IPS DF 6.9 (cell line): ENCODE measurements at regions not wholly inside any gene's neighbourhood (a gene's known extent, or its start where the extent isn't known, plus 50 kb on each side); places are given as distances from the start of the nearest gene placed in this dataset.
"Not testable (repeated sequence)": the region's sequence is repeated elsewhere in the genome, so short reads cannot be mapped to it uniquely, and the experiment has no call there.

Experiments
- DNase-seq: peaks from one replicate; pipeline ENCODE4 v3.0.0-alpha.2; 2013; ENCODE audit warnings: low read depth, low spot score
- H3K27ac ChIP-seq: one replicate; pipeline ENCODE4 v1.5.1; 2013; ENCODE audit warnings: low read length, control low read depth
- H3K27me3 ChIP-seq: 2 replicates; pipeline ENCODE4 v1.6.1; 2013; ENCODE audit warnings: mild to moderate bottlenecking, low read length; ENCODE audit not compliant: control insufficient read depth, insufficient read depth
- H3K36me3 ChIP-seq: 2 replicates; pipeline ENCODE4 v1.6.1; 2013; ENCODE audit warnings: low read length; ENCODE audit not compliant: control insufficient read depth, insufficient read depth
- H3K4me1 ChIP-seq: 2 replicates; pipeline ENCODE4 v1.6.1; 2013; ENCODE audit warnings: low read length; ENCODE audit not compliant: control insufficient read depth, insufficient read depth
- H3K4me3 ChIP-seq: 2 replicates; pipeline ENCODE4 v1.5.1; 2013; ENCODE audit warnings: mild to moderate bottlenecking, low read length
- H3K9me3 ChIP-seq: 2 replicates; pipeline ENCODE4 v1.6.1; 2013; ENCODE audit warnings: low read length, inconsistent platforms; ENCODE audit not compliant: control insufficient read depth, insufficient read depth
- WGBS: extraction: QIAGEN DNeasy Blood & Tissue Kit; methylation state at CpG from one replicate; pipeline ENCODE4 v1.1.7; 2013; ENCODE audit warnings: mixed read lengths, missing lambda C conversion rate; ENCODE audit not compliant: insufficient read length, insufficient coverage; 5-methylcytosine and 5-hydroxymethylcytosine counted together

GRCh38 chr1:238384381-238384780, 493.7 kb upstream of the ZP4 start:
- H3K36me3 ChIP-seq = no peaks in the 10 kb centered on the region
- WGBS = no CpG with 5 or more reads among the region's 5 CpGs
- DNase-seq = no peak
- H3K27me3 ChIP-seq = no peaks in the 10 kb centered on the region
- no peaks in the 10 kb centered on the region for H3K9me3 ChIP-seq
- H3K27ac ChIP-seq = no peak overlapping the region
- no peak overlapping the region for H3K4me3 ChIP-seq
- H3K4me1 ChIP-seq = no peaks in the 10 kb centered on the region

- Histone ChIP-seq H3K27me3 (no peaks in the 10 kb centered on the region), H3K36me3 (no peaks in the 10 kb centered on the region), H3K27ac (no peak overlapping the region), H3K4me3 (no peak overlapping the region), H3K4me1 (peaks cover 4% of the 10 kb centered on the region), H3K9me3 (no peaks in the 10 kb centered on the region)
- WGBS = no CpG with 5 or more reads among the region's 2 CpGs
- peak; percentile 47 for DNase-seq
Observed at GRCh38 chr1:238380167-238380566, 489.4 kb upstream of the ZP4 start.

GRCh38 chr1:238379446-238379845, 488.7 kb upstream of the ZP4 start:
- H3K27me3 ChIP-seq, H3K4me1 ChIP-seq, H3K36me3 ChIP-seq, H3K4me3 ChIP-seq, H3K9me3 ChIP-seq, DNase-seq: not testable (repeated sequence)
- H3K27ac ChIP-seq = peak overlapping the region; percentile 41
- no CpG with 5 or more reads among the region's 9 CpGs for WGBS

- Histone ChIP-seq H3K9me3 (no peaks in the 10 kb centered on the region), H3K27me3 (no peaks in the 10 kb centered on the region), H3K27ac (no peak overlapping the region), H3K4me3 (no peak overlapping the region), H3K4me1 (peaks cover 4% of the 10 kb centered on the region), H3K36me3 (no peaks in the 10 kb centered on the region)
- WGBS = no CpG with 5 or more reads among the region's 7 CpGs
- DNase-seq = peak; percentile 27
Observed at GRCh38 chr1:238377280-238377919, 486.7 kb upstream of the ZP4 start.

GRCh38 chr1:238370599-238370998, 479.9 kb upstream of the ZP4 start:
- no peaks in the 10 kb centered on the region for H3K36me3 ChIP-seq
- no CpG with 5 or more reads among the region's 2 CpGs for WGBS
- no peaks in the 10 kb centered on the region for H3K27me3 ChIP-seq
- H3K4me1 ChIP-seq = no peaks in the 10 kb centered on the region
- no peaks in the 10 kb centered on the region for H3K9me3 ChIP-seq
- DNase-seq = no peak
- H3K4me3 ChIP-seq = no peak overlapping the region
- no peak overlapping the region for H3K27ac ChIP-seq

GRCh38 chr1:238364214-238364892, 473.6 kb upstream of the ZP4 start:
- Histone ChIP-seq H3K27ac (no peak overlapping the region), H3K36me3 (no peaks in the 10 kb centered on the region), H3K4me3 (no peak overlapping the region), H3K4me1 (no peaks in the 10 kb centered on the region), H3K9me3 (no peaks in the 10 kb centered on the region), H3K27me3 (no peaks in the 10 kb centered on the region)
- no CpG with 5 or more reads among the region's 4 CpGs for WGBS
- no peak for DNase-seq

- no CpG with 5 or more reads among the region's 7 CpGs for WGBS
- no peak for DNase-seq
Observed at GRCh38 chr1:238360474-238360873, 469.8 kb upstream of the ZP4 start.

GRCh38 chr1:238350471-238350870, 459.7 kb upstream of the ZP4 start:
- DNase-seq = no peak
- no peak overlapping the region for H3K4me3 ChIP-seq
- no peaks in the 10 kb centered on the region for H3K36me3 ChIP-seq
- no peaks in the 10 kb centered on the region for H3K4me1 ChIP-seq
- H3K27me3 ChIP-seq = no peaks in the 10 kb centered on the region
- WGBS = no CpG with 5 or more reads among the region's 2 CpGs
- H3K9me3 ChIP-seq = no peaks in the 10 kb centered on the region
- H3K27ac ChIP-seq = no peak overlapping the region

More at GRCh38 chr1:238360474-238360873, 469.8 kb upstream of the ZP4 start:
- Histone ChIP-seq H3K4me1 (no peaks in the 10 kb centered on the region), H3K9me3 (no peaks in the 10 kb centered on the region), H3K27ac (no peak overlapping the region), H3K4me3 (no peak overlapping the region), H3K36me3 (no peaks in the 10 kb centered on the region), H3K27me3 (no peaks in the 10 kb centered on the region)

GRCh38 chr1:238346340-238346739, 455.6 kb upstream of the ZP4 start:
- H3K9me3 ChIP-seq = no peaks in the 10 kb centered on the region
- no peaks in the 10 kb centered on the region for H3K27me3 ChIP-seq
- no peak for DNase-seq
- no peaks in the 10 kb centered on the region for H3K36me3 ChIP-seq
- no peaks in the 10 kb centered on the region for H3K4me1 ChIP-seq
- H3K4me3 ChIP-seq = no peak overlapping the region
- H3K27ac ChIP-seq = no peak overlapping the region
- no CpG with 5 or more reads among the region's 1 CpG for WGBS

- Histone ChIP-seq H3K4me3 (no peak overlapping the region), H3K36me3 (no peaks in the 10 kb centered on the region), H3K4me1 (no peaks in the 10 kb centered on the region), H3K9me3 (no peaks in the 10 kb centered on the region), H3K27me3 (no peaks in the 10 kb centered on the region), H3K27ac (no peak overlapping the region)
- no CpG with 5 or more reads among the region's 6 CpGs for WGBS
- no peak for DNase-seq
Observed at GRCh38 chr1:238345837-238346236, 455.1 kb upstream of the ZP4 start.

GRCh38 chr1:238343852-238344251, 453.1 kb upstream of the ZP4 start:
- Histone ChIP-seq H3K4me1 (no peaks in the 10 kb centered on the region), H3K36me3 (no peaks in the 10 kb centered on the region), H3K9me3 (no peaks in the 10 kb centered on the region), H3K27me3 (no peaks in the 10 kb centered on the region), H3K4me3 (no peak overlapping the region), H3K27ac (no peak overlapping the region)
- WGBS = no CpG with 5 or more reads among the region's 3 CpGs
- no peak for DNase-seq
